Activated CD8-positive, alpha-beta T cell treated with anti-CD3 and anti-CD28 coated beads, Interleukin-2, amount 10 ng/mL, durations not matched to agents 7 days and 5 days (primary cell): ENCODE measurements at regions not wholly inside any gene's neighbourhood (a gene's known extent, or its start where the extent isn't known, plus 50 kb on each side); places are given as distances from the start of the nearest gene placed in this dataset.
"Not testable (repeated sequence)": the region's sequence is repeated elsewhere in the genome, so short reads cannot be mapped to it uniquely, and the experiment has no call there.

Experiments used
- ATAC-seq: fragments of 150-1000 bp; cut with Tn5 transposase; one replicate; pipeline ENCODE4 v1.10.0; 2021; ENCODE audit warnings: moderate library complexity
- CTCF ChIA-PET: fragments of 350-600 bp; sonication (Branson Sonifier 250); formaldehyde crosslinking; loops from one replicate; lab custom pipeline; 2021; ENCODE audit warnings: antibody characterized with exemption; lab: Charles Lee
- POLR2A ChIA-PET: fragments of 350-600 bp; sonication (Branson Sonifier 250); formaldehyde crosslinking; loops from one replicate; lab custom pipeline; 2021; ENCODE audit warnings: antibody characterized with exemption; lab: Charles Lee
- DNase-seq: peaks from one replicate; pipeline ENCODE4 v3.0.0-alpha.2; 2020
- H3K27ac Mint-ChIP-seq: one replicate; pipeline ENCODE4 v1.8.0; 2021; ENCODE audit warnings: mild to moderate bottlenecking, mixed read lengths
- H3K27me3 Mint-ChIP-seq: one replicate; pipeline ENCODE4 v1.8.0; 2021; ENCODE audit warnings: low read depth, mixed read lengths
- H3K36me3 Mint-ChIP-seq: one replicate; pipeline ENCODE4 v1.8.0; 2021; ENCODE audit warnings: low read depth, mixed read lengths
- H3K4me1 Mint-ChIP-seq: one replicate; pipeline ENCODE4 v1.8.0; 2021; ENCODE audit warnings: low read depth, mixed read lengths
- H3K4me3 Mint-ChIP-seq: one replicate; pipeline ENCODE4 v1.8.0; 2021; ENCODE audit warnings: mild to moderate bottlenecking, mixed read lengths
- H3K9me3 Mint-ChIP-seq: one replicate; pipeline ENCODE4 v1.8.0; 2022; ENCODE audit warnings: mixed read lengths; ENCODE audit not compliant: insufficient read depth

GRCh38 chr18:6541131-6541679, 126.5 kb upstream of the L3MBTL4 start:
- H3K27ac Mint-ChIP-seq, POLR2A ChIA-PET, H3K27me3 Mint-ChIP-seq, H3K36me3 Mint-ChIP-seq, H3K9me3 Mint-ChIP-seq, H3K4me3 Mint-ChIP-seq, ATAC-seq, DNase-seq, H3K4me1 Mint-ChIP-seq: not testable (repeated sequence)
- CTCF ChIA-PET = interaction anchor here (0.8 kb wide), 1 partner anchor 18 kb away, joined by 3 read pairs; no protein-coding TSS in a partner anchor

- Mint-ChIP-seq H3K36me3 (no peaks in the 10 kb centered on the region), H3K9me3 (no peaks in the 10 kb centered on the region), H3K27me3 (no peaks in the 10 kb centered on the region), H3K4me1 (no peaks in the 10 kb centered on the region), H3K27ac (no peak overlapping the region), H3K4me3 (no peak overlapping the region)
- ChIA-PET CTCF (no interaction called here), POLR2A (no interaction called here)
- DNase-seq (no peak), ATAC-seq (no peak)
Observed at GRCh38 chr18:6542296-6542695, 127.6 kb upstream of the L3MBTL4 start.

- Mint-ChIP-seq H3K4me3 (no peak overlapping the region), H3K27me3 (no peaks in the 10 kb centered on the region), H3K27ac (no peak overlapping the region), H3K36me3 (no peaks in the 10 kb centered on the region), H3K9me3 (no peaks in the 10 kb centered on the region), H3K4me1 (no peaks in the 10 kb centered on the region)
- DNase-seq (no peak), ATAC-seq (no peak)
- POLR2A ChIA-PET = no interaction called here
- CTCF ChIA-PET = interaction anchor here (0.9 to 1.1 kb wide), 2 partner anchors 342 to 634 kb away, joined by 3 read pairs; no protein-coding TSS in a partner anchor
Observed at GRCh38 chr18:6543330-6543908, 128.7 kb upstream of the L3MBTL4 start.

GRCh38 chr18:6546229-6546628, 131.5 kb upstream of the L3MBTL4 start:
- Mint-ChIP-seq H3K4me3 (no peak overlapping the region), H3K9me3 (no peaks in the 10 kb centered on the region), H3K4me1 (no peaks in the 10 kb centered on the region), H3K27ac (no peak overlapping the region), H3K27me3 (no peaks in the 10 kb centered on the region), H3K36me3 (no peaks in the 10 kb centered on the region)
- no peak for DNase-seq
- CTCF ChIA-PET = no interaction called here
- POLR2A ChIA-PET = no interaction called here
- ATAC-seq = no peak

- no peak overlapping the region for H3K4me3 Mint-ChIP-seq
- DNase-seq (no peak), ATAC-seq (no peak)
- no peaks in the 10 kb centered on the region for H3K4me1 Mint-ChIP-seq
- ChIA-PET CTCF (no interaction called here), POLR2A (no interaction called here)
- H3K27me3 Mint-ChIP-seq = no peaks in the 10 kb centered on the region
- no peaks in the 10 kb centered on the region for H3K9me3 Mint-ChIP-seq
- no peak overlapping the region for H3K27ac Mint-ChIP-seq
- no peaks in the 10 kb centered on the region for H3K36me3 Mint-ChIP-seq
Observed at GRCh38 chr18:6547476-6547875, 132.8 kb upstream of the L3MBTL4 start.

- ATAC-seq (no peak), DNase-seq (no peak)
- Mint-ChIP-seq H3K4me3 (no peak overlapping the region), H3K4me1 (no peaks in the 10 kb centered on the region), H3K27ac (no peak overlapping the region), H3K9me3 (no peaks in the 10 kb centered on the region), H3K27me3 (no peaks in the 10 kb centered on the region), H3K36me3 (no peaks in the 10 kb centered on the region)
- CTCF ChIA-PET = no interaction called here
- POLR2A ChIA-PET = no interaction called here
Observed at GRCh38 chr18:6553234-6553900, 138.7 kb upstream of the L3MBTL4 start.

GRCh38 chr18:6557057-6557769, 142.5 kb upstream of the L3MBTL4 start:
- Mint-ChIP-seq H3K27ac (no peak overlapping the region), H3K27me3 (no peaks in the 10 kb centered on the region), H3K36me3 (no peaks in the 10 kb centered on the region), H3K9me3 (no peaks in the 10 kb centered on the region), H3K4me3 (no peak overlapping the region), H3K4me1 (no peaks in the 10 kb centered on the region)
- ATAC-seq (no peak), DNase-seq (no peak)
- ChIA-PET CTCF (no interaction called here), POLR2A (no interaction called here)

- POLR2A ChIA-PET = no interaction called here
- H3K4me3 Mint-ChIP-seq = no peak overlapping the region
- CTCF ChIA-PET = no interaction called here
Observed at GRCh38 chr18:6557770-6558248, 143.1 kb upstream of the L3MBTL4 start.

GRCh38 chr18:6558446-6559156, 143.9 kb upstream of the L3MBTL4 start:
- DNase-seq (no peak), ATAC-seq (no peak)
- Mint-ChIP-seq H3K9me3 (no peaks in the 10 kb centered on the region), H3K27ac (no peak overlapping the region), H3K4me1 (no peaks in the 10 kb centered on the region), H3K27me3 (no peaks in the 10 kb centered on the region), H3K4me3 (no peak overlapping the region), H3K36me3 (no peaks in the 10 kb centered on the region)
- ChIA-PET CTCF (no interaction called here), POLR2A (no interaction called here)

More at GRCh38 chr18:6557770-6558248, 143.1 kb upstream of the L3MBTL4 start:
- no peaks in the 10 kb centered on the region for H3K27me3 Mint-ChIP-seq
- DNase-seq (no peak), ATAC-seq (no peak)
- no peaks in the 10 kb centered on the region for H3K36me3 Mint-ChIP-seq
- H3K9me3 Mint-ChIP-seq = no peaks in the 10 kb centered on the region
- H3K4me1 Mint-ChIP-seq = no peaks in the 10 kb centered on the region
- H3K27ac Mint-ChIP-seq = no peak overlapping the region

- H3K36me3 Mint-ChIP-seq = no peaks in the 10 kb centered on the region
- no peaks in the 10 kb centered on the region for H3K4me1 Mint-ChIP-seq
- H3K4me3 Mint-ChIP-seq = no peak overlapping the region
- H3K27ac Mint-ChIP-seq = no peak overlapping the region
- no peaks in the 10 kb centered on the region for H3K27me3 Mint-ChIP-seq
- no peaks in the 10 kb centered on the region for H3K9me3 Mint-ChIP-seq
- POLR2A ChIA-PET = no interaction called here
- ATAC-seq (no peak), DNase-seq (no peak)
- CTCF ChIA-PET = no interaction called here
Observed at GRCh38 chr18:6559296-6559695, 144.6 kb upstream of the L3MBTL4 start.

- ChIA-PET CTCF (no interaction called here), POLR2A (no interaction called here)
- no peaks in the 10 kb centered on the region for H3K36me3 Mint-ChIP-seq
- H3K27me3 Mint-ChIP-seq = no peaks in the 10 kb centered on the region
- no peak overlapping the region for H3K4me3 Mint-ChIP-seq
- ATAC-seq (no peak), DNase-seq (no peak)
- peaks cover 2% of the 10 kb centered on the region for H3K9me3 Mint-ChIP-seq
- no peak overlapping the region for H3K27ac Mint-ChIP-seq
- no peaks in the 10 kb centered on the region for H3K4me1 Mint-ChIP-seq
Observed at GRCh38 chr18:6561016-6561415, 146.3 kb upstream of the L3MBTL4 start.
